Vagina (tissue), 2 donors: ENCODE measurements at regions not wholly inside any gene's neighbourhood (a gene's known extent, or its start where the extent isn't known, plus 50 kb on each side); places are given as distances from the start of the nearest gene placed in this dataset.
"Not testable (repeated sequence)": the region's sequence is repeated elsewhere in the genome, so short reads cannot be mapped to it uniquely, and the experiment has no call there.

Experiments
- DNase-seq, 2 donors: peaks; one replicate each; pipeline ENCODE4 v3.0.0-alpha.2; 2017; ENCODE audit errors: extremely low spot score in 2 of 2
- H3K27ac ChIP-seq: fragments of 200-600 bp; sonication (generic); one replicate; pipeline ENCODE4 v1.5.1; 2019
- H3K27me3 ChIP-seq: fragments of 200-600 bp; sonication (generic); one replicate; pipeline ENCODE4 v1.5.1; 2019
- H3K36me3 ChIP-seq, 2 donors: fragments of 200-600 bp; sonication (generic); one replicate each; pipeline ENCODE4 v1.5.1; 2017 to 2019
- H3K4me1 ChIP-seq: fragments of 200-600 bp; sonication (generic); one replicate; pipeline ENCODE4 v1.5.1; 2019
- H3K4me3 ChIP-seq, 2 donors: fragments of 200-600 bp; sonication (generic); 1 replicate in 1 of 2; 2 replicates in 1 of 2; pipeline ENCODE4 v1.5.1; 2016 to 2019
- H3K9me3 ChIP-seq: fragments of 200-600 bp; sonication (generic); one replicate; pipeline ENCODE4 v1.5.1; 2019
- intact Hi-C: fragments of 100-400 bp; cut with DNase I; formaldehyde crosslinking; loops from one replicate; pipeline ENCODE4 v1.15.1; 2023

DNA sequence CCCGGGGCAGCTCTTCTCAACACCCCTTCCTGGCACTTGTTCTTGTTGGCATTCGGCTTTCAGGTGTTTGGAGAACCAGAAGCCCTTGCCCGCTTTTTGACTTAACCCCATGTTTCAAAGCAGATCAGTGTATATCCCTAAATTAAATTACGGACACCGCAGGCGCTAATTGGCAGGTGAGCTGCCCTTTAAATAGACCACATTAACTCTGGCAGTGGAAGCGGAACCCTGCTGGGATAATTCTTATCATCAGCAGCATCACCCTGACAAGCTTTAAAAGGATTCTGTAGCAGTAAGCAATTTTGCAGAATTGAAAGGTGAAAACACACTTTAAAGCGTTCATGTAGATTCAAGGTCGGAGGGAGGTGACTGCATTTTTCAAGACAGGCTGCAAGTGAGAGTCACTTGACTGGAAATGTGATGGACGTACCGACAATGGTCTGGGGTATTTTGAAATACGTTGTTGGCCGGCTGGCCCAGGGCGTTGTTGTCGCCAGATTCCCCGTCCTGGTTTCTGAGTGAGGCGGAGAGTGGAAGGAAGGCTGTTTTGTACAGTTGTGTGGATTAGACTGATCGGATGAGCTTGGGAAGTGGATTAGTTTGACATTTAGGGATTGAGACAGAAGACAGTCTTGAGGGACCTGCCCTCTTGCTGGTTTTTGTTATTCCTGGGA is 94.2 kb upstream of the CRYM start:
- H3K4me1 ChIP-seq, H3K27ac ChIP-seq, H3K27me3 ChIP-seq, DNase-seq, H3K9me3 ChIP-seq, H3K4me3 ChIP-seq, intact Hi-C loops, H3K36me3 ChIP-seq: not testable (repeated sequence)

DNA sequence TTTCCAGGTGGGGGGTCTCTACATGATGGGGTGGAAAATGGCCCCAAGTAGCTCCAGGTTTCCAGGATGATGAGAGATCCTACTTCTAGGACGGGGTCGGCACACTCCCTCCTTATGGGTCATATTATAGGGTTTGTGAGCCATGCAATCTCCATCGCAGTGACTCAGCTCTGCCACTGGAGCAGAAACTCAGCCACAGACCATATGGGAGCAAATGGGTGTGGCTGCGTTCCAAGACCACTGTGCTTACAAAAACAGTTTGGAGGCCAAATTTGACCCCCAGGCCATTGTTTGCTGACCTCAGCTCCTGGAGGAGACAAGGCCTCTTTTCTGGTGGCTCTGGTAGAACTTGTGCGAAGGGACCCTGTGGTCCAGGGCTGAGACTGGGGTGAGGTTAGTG is 92.7 kb upstream of the CRYM start:
- H3K9me3 ChIP-seq, H3K4me3 ChIP-seq, H3K27me3 ChIP-seq, H3K36me3 ChIP-seq, H3K27ac ChIP-seq, DNase-seq, H3K4me1 ChIP-seq, intact Hi-C loops: not testable (repeated sequence)

DNA sequence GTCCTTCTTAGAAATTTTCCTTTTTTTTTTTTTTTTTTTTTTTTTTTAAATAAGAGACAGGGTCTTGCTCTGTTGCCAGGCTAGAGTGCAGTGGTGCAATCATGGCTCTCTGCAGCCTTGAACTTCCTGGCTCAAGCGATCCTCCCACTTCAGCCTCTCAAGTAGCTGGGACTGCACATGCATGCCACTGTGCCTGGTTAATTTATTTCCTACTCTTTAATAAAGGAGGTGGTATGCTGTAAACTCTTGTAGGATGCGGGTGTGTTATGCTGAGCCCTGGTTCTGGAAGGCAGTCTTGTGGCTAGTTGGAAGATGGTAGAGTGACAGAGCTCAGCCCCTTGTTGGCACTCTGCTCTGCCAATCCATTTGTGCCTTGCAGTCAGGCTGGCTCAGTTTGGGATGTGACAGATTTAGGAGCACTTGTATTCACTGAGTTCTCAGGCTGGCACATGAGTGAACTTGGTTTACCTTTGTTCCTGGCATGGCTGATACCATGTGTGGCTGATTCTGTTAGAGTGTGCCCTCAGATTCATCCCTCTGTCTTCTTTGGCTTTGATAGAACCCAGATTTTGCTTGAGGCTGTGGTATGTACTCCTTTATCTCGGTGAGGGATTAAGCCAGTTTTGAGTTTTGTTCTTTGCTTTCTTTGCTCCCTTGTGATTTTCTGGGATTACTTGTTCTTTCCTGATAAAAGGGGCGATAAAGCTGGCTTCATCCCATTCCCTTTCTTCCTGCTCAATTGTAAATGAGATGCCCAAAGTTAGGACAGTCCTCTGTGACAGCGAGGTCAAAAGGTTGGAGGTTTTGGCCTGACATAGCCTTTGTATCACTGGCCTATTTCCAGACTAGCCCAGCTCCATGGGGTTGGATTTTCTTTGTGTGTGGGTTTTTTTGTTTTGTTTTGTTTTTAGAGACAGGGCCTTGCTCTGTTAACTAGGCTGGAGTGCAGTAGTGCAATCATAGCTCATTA is 91.2 kb upstream of the CRYM start:
- H3K4me3 ChIP-seq, H3K27ac ChIP-seq, H3K36me3 ChIP-seq, H3K4me1 ChIP-seq, DNase-seq, H3K27me3 ChIP-seq, intact Hi-C loops, H3K9me3 ChIP-seq: not testable (repeated sequence)

DNA sequence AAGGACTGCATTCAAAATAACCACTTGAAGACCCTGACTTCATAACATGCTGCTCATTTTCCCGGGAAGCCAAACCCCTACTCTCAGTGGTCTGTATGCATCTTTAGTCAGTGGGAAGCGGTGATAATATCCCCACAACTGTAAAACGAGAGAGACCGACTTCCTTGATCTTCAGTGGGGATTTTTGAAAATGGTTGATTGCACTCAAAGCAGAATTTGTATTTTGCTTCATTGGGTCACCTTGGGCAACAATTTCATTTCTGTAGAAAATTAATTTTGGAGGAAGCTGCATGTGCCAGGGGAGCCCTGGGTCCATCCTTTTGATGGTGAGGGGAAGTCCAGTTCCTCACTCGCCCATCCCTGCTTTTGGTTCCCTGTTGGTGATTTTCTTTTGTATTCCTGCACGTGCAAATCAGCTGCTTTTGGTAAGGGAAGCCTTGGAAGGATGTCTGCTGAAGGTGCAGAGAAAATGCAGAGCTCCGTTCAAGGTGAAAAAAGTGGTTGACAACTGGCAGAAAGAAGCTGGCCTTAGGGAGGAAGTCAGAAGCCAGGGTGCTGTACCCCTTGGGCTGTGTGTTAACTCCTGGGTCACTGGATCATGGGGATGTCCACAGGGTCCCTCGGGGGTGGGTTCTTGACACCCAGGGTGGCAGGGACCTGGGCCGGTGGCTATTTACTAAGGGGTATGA is 89.8 kb upstream of the CRYM start:
- intact Hi-C loops, DNase-seq, H3K9me3 ChIP-seq: not testable (repeated sequence)

DNA sequence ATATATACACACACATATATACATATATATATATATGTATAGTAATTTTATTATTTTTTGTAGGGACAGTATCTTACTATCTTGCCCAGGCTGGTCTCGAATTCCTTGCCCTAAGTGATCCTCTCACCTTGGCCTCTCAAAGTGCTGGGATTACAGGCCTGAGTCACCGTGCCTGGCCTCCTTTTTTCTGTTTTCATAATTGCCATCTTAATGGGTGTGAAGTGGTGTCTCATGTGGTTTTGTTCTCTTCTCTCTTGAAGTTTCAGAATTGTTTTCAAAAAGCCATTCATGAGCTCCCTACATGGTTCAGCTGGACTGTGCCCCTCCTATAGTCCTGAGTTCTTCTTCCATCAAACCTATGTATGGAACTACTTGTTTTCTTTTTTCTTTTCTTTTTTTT is 88.9 kb upstream of the CRYM start:
- intact Hi-C loops: not testable (repeated sequence)

More for the DNA sequence above, 89.8 kb upstream of the CRYM start:
- not testable (repeated sequence) for H3K4me3 ChIP-seq, H3K27me3 ChIP-seq, H3K4me1 ChIP-seq, H3K27ac ChIP-seq, H3K36me3 ChIP-seq

DNA sequence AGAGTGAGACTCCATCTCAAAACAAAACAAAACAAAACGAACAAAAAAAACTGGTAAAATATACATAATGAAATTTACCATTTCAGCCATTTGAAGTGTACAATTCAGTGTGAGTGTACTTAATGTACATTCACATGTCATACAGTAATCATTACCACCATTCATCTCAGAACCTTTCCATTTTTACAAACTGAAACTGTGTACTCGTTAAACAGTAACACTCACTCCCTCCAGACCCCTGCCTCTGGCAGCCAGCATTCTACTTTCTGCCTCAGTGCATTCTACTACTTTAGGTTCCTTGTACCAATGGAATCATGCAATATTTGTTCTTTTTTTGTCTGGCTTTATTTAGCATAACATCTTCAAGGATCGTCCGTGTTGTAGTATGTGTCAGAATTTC is 87.5 kb upstream of the CRYM start:
- H3K4me3 ChIP-seq, H3K4me1 ChIP-seq, DNase-seq, H3K27ac ChIP-seq, intact Hi-C loops, H3K36me3 ChIP-seq, H3K27me3 ChIP-seq, H3K9me3 ChIP-seq: not testable (repeated sequence)

More for the DNA sequence above, 88.9 kb upstream of the CRYM start:
- DNase-seq, H3K36me3 ChIP-seq, H3K27ac ChIP-seq, H3K4me3 ChIP-seq, H3K27me3 ChIP-seq, H3K9me3 ChIP-seq, H3K4me1 ChIP-seq: not testable (repeated sequence)

DNA sequence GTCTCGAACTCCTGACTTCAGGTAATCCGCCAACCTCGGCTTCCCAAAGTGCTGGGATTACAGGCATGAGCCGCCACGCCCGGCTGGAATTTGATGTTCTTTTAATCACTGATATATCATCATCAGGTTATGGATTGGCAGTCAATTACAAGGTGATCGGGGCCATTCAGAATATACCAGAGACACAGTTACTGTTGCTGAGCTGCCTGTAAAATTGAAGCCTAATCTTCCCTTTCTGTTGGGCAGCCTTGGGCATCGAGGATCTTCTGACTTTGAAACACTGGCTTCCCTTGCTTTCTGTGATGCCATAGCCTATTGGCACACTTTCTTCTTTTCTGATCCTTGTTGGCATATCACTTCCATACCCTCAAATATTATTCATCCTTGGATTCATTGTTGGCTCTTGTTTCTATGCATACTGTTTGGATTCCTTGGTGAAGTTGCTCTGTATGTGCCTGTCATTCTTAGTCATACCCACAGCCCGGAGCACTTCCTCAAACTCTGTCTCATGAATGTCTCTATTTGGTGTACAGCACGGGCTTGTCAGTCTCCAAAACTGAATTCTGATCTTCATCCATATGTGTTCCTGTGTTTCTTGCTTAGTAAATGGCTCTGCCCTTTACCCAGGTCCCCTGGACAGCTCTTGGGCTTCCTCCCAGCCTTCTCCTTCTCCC is 85.6 kb upstream of the CRYM start:
- DNase-seq, H3K9me3 ChIP-seq, H3K4me3 ChIP-seq, H3K4me1 ChIP-seq, intact Hi-C loops, H3K36me3 ChIP-seq, H3K27ac ChIP-seq, H3K27me3 ChIP-seq: not testable (repeated sequence)

DNA sequence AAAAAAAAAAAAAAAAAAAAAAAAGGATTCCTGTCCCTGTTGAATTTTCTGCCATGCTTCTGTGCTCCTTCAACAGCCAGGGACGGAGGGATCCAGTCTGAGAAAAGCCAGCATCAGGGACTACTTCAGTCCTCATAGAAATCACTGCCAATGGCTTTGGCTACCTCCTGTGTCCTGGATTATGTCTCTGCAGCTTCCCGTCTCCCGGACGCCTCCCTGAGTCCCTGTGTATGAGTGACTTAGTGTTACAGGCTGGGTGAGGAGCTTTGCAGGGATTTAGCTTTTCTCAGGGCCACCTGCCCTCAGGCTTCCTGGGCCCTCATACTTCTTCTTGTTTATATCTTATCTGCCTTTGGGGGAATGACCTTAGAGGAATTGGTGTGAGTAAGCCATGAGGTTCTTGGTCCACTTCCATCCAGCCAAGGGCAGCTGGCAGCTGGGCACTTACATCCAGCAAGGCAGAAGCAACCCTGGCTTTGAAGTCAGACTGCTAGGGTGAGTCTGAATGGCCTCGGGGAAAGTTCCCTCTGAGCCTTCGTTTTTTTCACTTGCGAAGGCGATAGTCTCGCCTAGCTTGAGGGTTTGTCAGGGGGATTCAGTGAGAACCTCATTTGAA is 83.6 kb upstream of the CRYM start:
- H3K9me3 ChIP-seq, H3K4me1 ChIP-seq, H3K36me3 ChIP-seq, H3K4me3 ChIP-seq, DNase-seq, H3K27ac ChIP-seq, H3K27me3 ChIP-seq, intact Hi-C loops: not testable (repeated sequence)

DNA sequence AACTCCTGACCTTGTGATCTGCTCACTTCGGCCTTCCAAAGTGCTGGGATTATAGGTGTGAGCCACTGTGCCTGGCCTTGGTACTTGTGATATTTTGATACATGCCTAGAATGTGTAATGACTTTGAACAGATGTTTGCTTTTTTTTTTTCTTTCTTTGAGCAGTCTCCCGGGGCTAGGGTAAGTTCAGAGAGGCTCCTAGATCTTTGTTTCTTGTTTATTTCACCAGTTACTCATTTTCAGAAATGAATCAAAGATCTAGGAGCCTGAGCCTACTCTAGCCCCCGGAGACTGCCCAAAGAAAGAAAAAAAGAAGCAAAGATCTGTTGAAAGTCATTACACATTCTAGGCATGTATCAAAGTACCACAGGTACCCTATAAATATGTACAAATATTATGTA is 83.0 kb upstream of the CRYM start:
- H3K9me3 ChIP-seq, intact Hi-C loops, H3K4me1 ChIP-seq, H3K4me3 ChIP-seq, H3K27ac ChIP-seq, H3K36me3 ChIP-seq, H3K27me3 ChIP-seq, DNase-seq: not testable (repeated sequence)

DNA sequence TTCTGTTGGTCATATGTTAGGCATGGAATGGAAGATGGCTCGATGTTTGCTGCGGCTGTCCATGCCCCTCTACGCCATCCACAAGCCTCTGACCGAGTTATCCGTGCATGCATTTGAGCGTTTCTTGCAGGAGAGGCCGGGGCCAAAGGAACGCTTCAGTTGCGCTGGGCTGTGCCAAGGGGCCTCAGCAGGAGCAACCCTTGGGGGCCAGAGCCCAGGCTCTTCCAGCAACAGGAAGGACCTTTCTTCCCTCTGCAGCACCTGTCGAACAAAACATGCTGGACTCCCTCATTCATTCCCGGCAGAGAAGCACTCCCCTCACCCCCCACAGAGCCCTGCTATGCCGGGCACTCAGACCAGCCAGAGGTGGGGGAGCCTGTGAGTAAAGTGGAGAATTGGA is 81.4 kb upstream of the CRYM start:
- H3K4me1 ChIP-seq, H3K27ac ChIP-seq, H3K27me3 ChIP-seq, DNase-seq, H3K9me3 ChIP-seq, H3K36me3 ChIP-seq, H3K4me3 ChIP-seq, intact Hi-C loops: not testable (repeated sequence)

DNA sequence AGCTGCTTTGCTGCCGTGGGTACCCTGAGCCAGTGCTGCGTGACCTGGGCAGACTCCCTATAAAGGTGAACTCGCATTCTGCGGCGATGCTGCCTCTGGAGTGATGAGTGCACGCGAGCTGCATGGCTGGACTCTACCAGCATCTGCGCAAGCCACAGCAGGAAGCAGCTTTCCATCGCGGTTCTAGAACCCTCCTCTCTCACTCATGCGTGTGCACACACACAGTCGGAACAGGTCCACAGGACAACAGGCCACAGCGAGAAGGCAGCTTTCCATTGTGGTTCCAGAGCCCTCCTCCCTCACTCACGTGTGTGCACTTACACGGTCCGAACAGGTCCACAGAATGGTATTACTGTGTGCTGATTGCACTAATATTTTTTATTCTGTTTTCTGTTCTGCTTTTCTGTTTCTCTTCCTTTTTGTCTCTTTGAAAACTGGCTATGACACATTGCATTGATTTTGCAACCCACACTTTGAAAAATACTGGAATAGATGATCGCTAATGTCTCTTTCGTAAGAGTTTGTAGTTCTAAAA is 80.2 kb upstream of the CRYM start:
- H3K4me3 ChIP-seq, H3K4me1 ChIP-seq, H3K36me3 ChIP-seq, H3K27me3 ChIP-seq, H3K27ac ChIP-seq, H3K9me3 ChIP-seq, intact Hi-C loops, DNase-seq: not testable (repeated sequence)

DNA sequence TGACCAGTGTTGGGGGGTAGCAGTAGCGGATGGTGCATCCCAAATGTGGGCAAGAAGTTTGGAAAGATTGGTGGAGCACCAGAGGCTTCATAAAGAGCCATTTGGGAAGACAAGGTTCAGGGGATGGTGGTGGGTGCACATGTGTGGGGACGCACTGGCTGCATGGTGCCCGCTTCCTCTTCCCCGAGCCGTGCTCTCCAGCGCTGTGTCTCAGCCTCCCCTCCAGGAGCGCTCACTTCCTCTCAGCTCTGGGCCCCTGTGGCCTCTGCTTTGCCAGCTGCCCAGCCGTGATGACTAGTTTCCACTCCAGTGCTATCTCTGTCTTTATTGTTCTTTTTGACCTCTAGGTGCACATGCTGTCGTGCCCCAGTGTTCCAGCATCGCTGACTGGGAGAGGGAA is 78.2 kb upstream of the CRYM start:
- H3K36me3 ChIP-seq, intact Hi-C loops, DNase-seq, H3K9me3 ChIP-seq, H3K27me3 ChIP-seq, H3K4me3 ChIP-seq, H3K4me1 ChIP-seq, H3K27ac ChIP-seq: not testable (repeated sequence)
